Duodenal mucosa (tissue), 2 donors: ENCODE measurements at regions not wholly inside any gene's neighbourhood (a gene's known extent, or its start where the extent isn't known, plus 50 kb on each side); places are given as distances from the start of the nearest gene placed in this dataset.
"Not testable (repeated sequence)": the region's sequence is repeated elsewhere in the genome, so short reads cannot be mapped to it uniquely, and the experiment has no call there.

ENCODE experiments used
- H3K27ac ChIP-seq: one replicate; pipeline ENCODE4 v1.7.0; 2013; ENCODE audit warnings: low read depth, low read length
- H3K27me3 ChIP-seq, 2 donors: one replicate each; pipeline ENCODE4 v1.7.0; 2013; ENCODE audit warnings: low read length in 2 of 2, control low read depth in 1 of 2; ENCODE audit not compliant: insufficient read depth in 2 of 2, control insufficient read depth in 1 of 2
- H3K36me3 ChIP-seq, 2 donors: one replicate each; pipeline ENCODE4 v1.7.0; 2013; ENCODE audit warnings: low read length in 2 of 2, control low read depth in 1 of 2; ENCODE audit not compliant: insufficient read depth in 2 of 2, control insufficient read depth in 1 of 2
- H3K4me1 ChIP-seq, 2 donors: one replicate each; pipeline ENCODE4 v1.7.0; 2013; ENCODE audit warnings: low read length in 2 of 2, control low read depth in 1 of 2; ENCODE audit not compliant: insufficient read depth in 2 of 2, control insufficient read depth in 1 of 2
- H3K4me3 ChIP-seq, 2 donors: one replicate each; pipeline ENCODE4 v1.7.0; 2013; ENCODE audit warnings: low read length in 2 of 2, low read depth in 1 of 2
- H3K9ac ChIP-seq, 2 donors: one replicate each; pipeline ENCODE4 v1.7.0; 2013; ENCODE audit warnings: low read length in 2 of 2, low read depth in 1 of 2
- H3K9me3 ChIP-seq, 2 donors: one replicate each; pipeline ENCODE4 v1.7.0; 2013; ENCODE audit warnings: low read length in 2 of 2, control low read depth in 1 of 2; ENCODE audit not compliant: control insufficient read depth in 1 of 2

GRCh38 chr1:190658907-190659306 lies 181.2 kb upstream of the BRINP3 start:
- Histone ChIP-seq H3K4me1 (no peaks in the 10 kb centered on the region), H3K27me3 (no peaks in the 10 kb centered on the region), H3K27ac (no peak overlapping the region), H3K9ac (no peak overlapping the region), H3K36me3 (no peaks in the 10 kb centered on the region), H3K9me3 (no peaks in the 10 kb centered on the region), H3K4me3 (no peak overlapping the region)

DNA sequence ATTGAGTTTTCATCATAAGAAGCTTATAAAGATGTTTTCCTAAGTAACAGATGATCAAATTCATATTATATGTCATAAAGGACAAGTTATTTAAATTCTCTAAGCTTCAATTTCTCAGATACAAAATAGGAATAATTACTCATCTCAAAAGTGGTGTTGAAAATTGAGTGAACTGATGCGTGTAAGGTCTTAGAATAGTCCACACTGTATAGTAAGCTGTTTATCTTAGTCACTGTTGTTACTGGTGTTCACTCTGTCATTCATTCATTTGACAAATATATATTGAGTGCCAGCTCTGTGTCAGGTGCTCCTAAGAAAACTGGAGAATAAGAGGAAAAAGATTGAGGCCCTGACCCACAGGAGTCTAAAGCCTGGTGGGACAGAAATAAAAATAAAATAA lies 186.3 kb upstream of the BRINP3 start:
- no peak overlapping the region for H3K9ac ChIP-seq
- no peaks in the 10 kb centered on the region for H3K9me3 ChIP-seq
- H3K27me3 ChIP-seq = no peaks in the 10 kb centered on the region
- H3K27ac ChIP-seq = no peak overlapping the region
- no peak overlapping the region for H3K4me3 ChIP-seq
- no peaks in the 10 kb centered on the region for H3K4me1 ChIP-seq
- H3K36me3 ChIP-seq = no peaks in the 10 kb centered on the region

- H3K27me3 ChIP-seq = no peaks in the 10 kb centered on the region
- no peak overlapping the region for H3K4me3 ChIP-seq
- no peaks in the 10 kb centered on the region for H3K4me1 ChIP-seq
- no peak overlapping the region for H3K27ac ChIP-seq
- H3K36me3 ChIP-seq = no peaks in the 10 kb centered on the region
- H3K9me3 ChIP-seq = no peaks in the 10 kb centered on the region
- no peak overlapping the region for H3K9ac ChIP-seq
These were observed 187.4 kb upstream of the BRINP3 start for GRCh38 chr1:190665045-190665444.

DNA sequence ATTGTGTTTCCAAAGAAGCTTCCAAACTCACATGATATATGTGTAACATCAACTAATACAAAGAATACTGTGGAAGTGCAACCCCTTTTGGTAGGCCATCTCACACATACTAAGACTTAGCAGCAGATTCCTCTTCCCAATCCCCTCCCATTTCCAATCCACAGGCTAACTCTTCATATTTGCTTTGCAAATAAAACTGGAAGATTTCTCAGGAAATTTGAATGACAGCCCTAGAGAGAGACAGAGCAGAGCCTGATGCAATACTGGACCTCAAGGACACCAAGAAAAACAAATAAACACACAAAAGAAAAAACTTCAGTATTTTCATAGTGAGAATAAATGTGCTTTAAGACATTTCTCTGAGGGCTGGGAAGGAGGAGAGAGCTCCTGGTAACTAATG lies 190.2 kb upstream of the BRINP3 start:
- Histone ChIP-seq H3K36me3 (no peaks in the 10 kb centered on the region), H3K9ac (no peak overlapping the region), H3K27me3 (no peaks in the 10 kb centered on the region), H3K27ac (no peak overlapping the region), H3K9me3 (no peaks in the 10 kb centered on the region), H3K4me1 (no peaks in the 10 kb centered on the region), H3K4me3 (no peak overlapping the region)

- no peak overlapping the region for H3K4me3 ChIP-seq
- H3K27me3 ChIP-seq = no peaks in the 10 kb centered on the region
- no peak overlapping the region for H3K27ac ChIP-seq
- no peaks in the 10 kb centered on the region for H3K36me3 ChIP-seq
- no peaks in the 10 kb centered on the region for H3K4me1 ChIP-seq
- H3K9ac ChIP-seq = no peak overlapping the region
- no peaks in the 10 kb centered on the region for H3K9me3 ChIP-seq
These were observed 201.4 kb upstream of the BRINP3 start for GRCh38 chr1:190679044-190679443.

GRCh38 chr1:190679454-190679853 lies 201.8 kb upstream of the BRINP3 start:
- H3K36me3 ChIP-seq = no peaks in the 10 kb centered on the region
- H3K9ac ChIP-seq = no peak overlapping the region
- H3K27ac ChIP-seq = no peak overlapping the region
- H3K27me3 ChIP-seq = no peaks in the 10 kb centered on the region
- H3K4me3 ChIP-seq = no peak overlapping the region
- H3K9me3 ChIP-seq = no peaks in the 10 kb centered on the region
- no peaks in the 10 kb centered on the region for H3K4me1 ChIP-seq

- no peaks in the 10 kb centered on the region for H3K9me3 ChIP-seq
- H3K4me1 ChIP-seq = no peaks in the 10 kb centered on the region
- H3K27me3 ChIP-seq = no peaks in the 10 kb centered on the region
- no peak overlapping the region for H3K9ac ChIP-seq
- no peak overlapping the region for H3K27ac ChIP-seq
- no peaks in the 10 kb centered on the region for H3K36me3 ChIP-seq
- no peak overlapping the region for H3K4me3 ChIP-seq
These were observed 202.3 kb upstream of the BRINP3 start for GRCh38 chr1:190679983-190680382.

- no peaks in the 10 kb centered on the region for H3K4me1 ChIP-seq
- H3K27me3 ChIP-seq = no peaks in the 10 kb centered on the region
- H3K9me3 ChIP-seq = no peaks in the 10 kb centered on the region
- H3K4me3 ChIP-seq = no peak overlapping the region
- H3K9ac ChIP-seq = no peak overlapping the region
- H3K27ac ChIP-seq = no peak overlapping the region
- H3K36me3 ChIP-seq = no peaks in the 10 kb centered on the region
These were observed 208.0 kb upstream of the BRINP3 start for GRCh38 chr1:190685676-190686075.

DNA sequence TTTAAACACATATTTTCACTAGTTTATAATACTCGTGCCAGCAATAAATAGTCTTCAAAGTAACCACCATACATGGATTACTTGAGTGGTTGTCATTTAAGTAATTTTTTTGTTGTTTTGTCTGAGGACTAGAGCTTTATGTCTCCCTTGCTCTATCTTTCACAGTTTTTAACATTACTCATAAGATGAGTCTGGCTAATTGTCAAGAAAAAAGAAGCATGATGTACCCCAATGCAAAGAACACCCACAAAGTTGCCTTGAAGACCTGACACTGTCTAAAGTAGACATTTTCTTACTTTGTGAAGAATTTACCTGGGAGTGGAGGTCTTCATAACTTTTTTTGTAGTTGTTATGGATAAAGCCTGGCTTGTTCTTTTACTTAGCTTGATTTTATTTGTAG lies 210.4 kb upstream of the BRINP3 start:
- H3K36me3 ChIP-seq = no peaks in the 10 kb centered on the region
- no peak overlapping the region for H3K4me3 ChIP-seq
- no peaks in the 10 kb centered on the region for H3K27me3 ChIP-seq
- H3K9ac ChIP-seq = no peak overlapping the region
- no peaks in the 10 kb centered on the region for H3K9me3 ChIP-seq
- H3K4me1 ChIP-seq = no peaks in the 10 kb centered on the region
- no peak overlapping the region for H3K27ac ChIP-seq

DNA sequence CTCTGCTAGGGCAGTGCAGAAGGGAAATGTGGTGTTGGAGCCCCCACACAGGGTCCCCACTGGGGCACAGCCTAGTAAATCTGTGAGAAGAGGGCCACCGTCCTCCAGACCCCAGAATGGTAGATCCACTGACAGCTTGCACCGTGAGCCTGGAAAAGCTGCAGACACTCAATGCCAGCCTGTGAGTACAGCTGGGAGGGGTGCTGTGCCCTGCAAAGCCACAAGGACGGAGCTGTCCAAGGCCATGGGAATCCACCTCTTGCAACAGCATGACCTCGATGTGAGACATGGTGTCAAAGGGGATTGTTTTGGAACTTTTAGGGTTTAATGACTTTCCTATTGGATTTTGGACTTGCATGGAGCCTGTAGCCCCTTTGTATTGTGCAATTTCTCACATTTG lies 220.8 kb upstream of the BRINP3 start:
- H3K9me3 ChIP-seq, H3K27me3 ChIP-seq, H3K36me3 ChIP-seq, H3K27ac ChIP-seq, H3K4me3 ChIP-seq, H3K4me1 ChIP-seq, H3K9ac ChIP-seq: not testable (repeated sequence)

GRCh38 chr1:190699165-190699564 lies 221.5 kb upstream of the BRINP3 start:
- H3K9me3 ChIP-seq = no peaks in the 10 kb centered on the region
- no peaks in the 10 kb centered on the region for H3K27me3 ChIP-seq
- no peaks in the 10 kb centered on the region for H3K4me1 ChIP-seq
- no peaks in the 10 kb centered on the region for H3K36me3 ChIP-seq
- H3K27ac ChIP-seq = no peak overlapping the region
- H3K9ac ChIP-seq = no peak overlapping the region
- H3K4me3 ChIP-seq = no peak overlapping the region
